ENCODE measurements at regions not wholly inside any gene's neighbourhood (a gene's known extent, or its start where the extent isn't known, plus 50 kb on each side); places are given as distances from the start of the nearest gene placed in this dataset.

DNA sequence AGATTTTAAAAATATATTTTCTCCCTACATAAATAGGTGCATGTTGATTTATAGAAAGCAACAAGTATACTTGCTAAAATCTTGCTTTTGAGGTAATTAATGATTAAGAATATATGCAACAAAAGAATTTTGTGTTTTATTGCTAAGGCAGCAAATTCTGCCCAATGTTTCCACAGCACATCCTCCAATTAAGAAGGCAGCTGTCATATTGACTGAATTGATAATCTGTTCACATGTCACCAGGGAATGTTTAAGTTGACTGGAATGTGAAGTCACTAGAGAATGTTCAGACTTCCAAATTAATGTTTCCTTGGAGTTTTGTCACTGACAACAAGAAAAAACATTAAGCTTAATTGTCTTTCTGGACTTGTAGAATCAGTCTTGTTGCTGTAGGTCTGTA, 1602.7 kb upstream of the SLC39A10 start:
- TF ChIP-seq EP300 (IDR thresholded peaks at IDR 0.05; ENCODE audit: borderline replicate concordance) (no peak), RAD21 (IDR thresholded peaks at IDR 0.05; ENCODE audit: low read depth) (no peak), TCF12 (IDR thresholded peaks at IDR 0.05; ENCODE audit: low read depth) (no peak), ZBTB7A (IDR thresholded peaks at IDR 0.05; ENCODE audit: low read depth) (no peak), YY1 (IDR thresholded peaks at IDR 0.05; ENCODE audit: low read depth) (no peak), TAF1 (IDR thresholded peaks at IDR 0.05; ENCODE audit: low read depth) (no peak), CEBPB (IDR thresholded peaks at IDR 0.05) (no peak), CREB1 (IDR thresholded peaks at IDR 0.05; ENCODE audit: low read depth) (no peak), NFIC (IDR thresholded peaks at IDR 0.05) (no peak)
- TF ChIP-seq, protein P1, sequence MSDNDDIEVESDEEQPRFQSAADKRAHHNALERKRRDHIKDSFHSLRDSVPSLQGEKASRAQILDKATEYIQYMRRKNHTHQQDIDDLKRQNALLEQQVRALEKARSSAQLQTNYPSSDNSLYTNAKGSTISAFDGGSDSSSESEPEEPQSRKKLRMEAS (IDR thresholded peaks at IDR 0.05), result no peak
